ENCODE measurements at regions not wholly inside any gene's neighbourhood (a gene's known extent, or its start where the extent isn't known, plus 50 kb on each side); places are given as distances from the start of the nearest gene placed in this dataset.

GRCh38 chr16:48916566-48916965, 306.6 kb upstream of the N4BP1 start:
- no peaks in the 10 kb centered on the region for H3K4me1 Mint-ChIP-seq
- POLR2A ChIA-PET: no interaction called here
- Histone ChIP-seq H4K20me1 (ENCODE audit: control insufficient read depth, insufficient read depth, low read length, poor library complexity, severe bottlenecking) (no peaks in the 10 kb centered on the region), H3K27me3 (replicated peaks in 1 of 4; ENCODE audit: control extremely low read depth in 1 of 4, control insufficient read depth in 3 of 4, insufficient read depth in 4 of 4, low read length in 3 of 4) (no peaks in the 10 kb centered on the region), H3K36me3 (replicated peaks in 1 of 2; ENCODE audit: control extremely low read depth in 1 of 2, control insufficient read depth in 1 of 2, extremely low read depth in 1 of 2, insufficient read depth in 2 of 2, low read length in 1 of 2) (no peaks in the 10 kb centered on the region), H3K4me3 (ENCODE audit: control extremely low read depth in 1 of 5, extremely low read depth in 1 of 5, insufficient read depth in 1 of 5, low read depth in 2 of 5, low read length in 4 of 5) (no peak overlapping the region), H2AFZ (ENCODE audit: insufficient read depth, low read depth, low read length, poor library complexity, severe bottlenecking) (no peak overlapping the region), H3K4me1 (ENCODE audit: control insufficient read depth in 2 of 2, insufficient read depth in 2 of 2, low read length in 2 of 2) (no peaks in the 10 kb centered on the region), H3K9ac (ENCODE audit: low read length) (no peak overlapping the region), H3K4me2 (replicated peaks; ENCODE audit: low read depth, low read length, poor library complexity, severe bottlenecking) (no peak overlapping the region), H3K27ac (ENCODE audit: low read length in 2 of 2) (no peak overlapping the region), H3K9me3 (ENCODE audit: control extremely low read depth in 1 of 3, control insufficient read depth in 2 of 3, insufficient read depth in 1 of 3, low read length in 2 of 3) (peaks cover 0 to 3% (median 0%) of the 10 kb centered on the region in 3 donors), H3K79me2 (ENCODE audit: control insufficient read depth, insufficient read depth, low read length) (no peaks in the 10 kb centered on the region)
- TF ChIP-seq CTCF (IDR thresholded peaks at IDR 0.05) (no peak), EZH2 (IDR thresholded peaks at IDR 0.05; ENCODE audit: borderline replicate concordance, insufficient read depth, low read depth, low read length, poor library complexity, severe bottlenecking) (no peak)
- no peaks in the 10 kb centered on the region for H3K27me3 Mint-ChIP-seq
- DNase-seq: no peak
- CTCF ChIA-PET: no interaction called here
- no peak overlapping the region for H3K27ac Mint-ChIP-seq
- H3K4me3 Mint-ChIP-seq: no peak overlapping the region
- intact Hi-C loops (cut with micrococcal nuclease): no loop called here
- ATAC-seq (ENCODE audit: low read depth): no peak
- peaks cover 2% of the 10 kb centered on the region for H3K9me3 Mint-ChIP-seq (ENCODE audit: insufficient read depth)
- 60% methylated on average over 1 of the region's 1 CpG for WGBS (ENCODE audit: insufficient coverage)

GRCh38 chr16:48914070-48914469, 304.1 kb upstream of the N4BP1 start:
- ChIA-PET POLR2A (no interaction called here), CTCF (no interaction called here)
- DNase-seq (no peak), ATAC-seq (ENCODE audit: low read depth) (no peak)
- intact Hi-C loops (cut with micrococcal nuclease): no loop called here
- H3K9me3 ChIP-seq (ENCODE audit: control extremely low read depth in 1 of 3, control insufficient read depth in 2 of 3, insufficient read depth in 1 of 3, low read length in 2 of 3): peaks cover 0 to 4% (median 0%) of the 10 kb centered on the region in 3 donors
- no peaks in the 10 kb centered on the region for H3K27me3 Mint-ChIP-seq
- no peaks in the 10 kb centered on the region for H3K4me1 ChIP-seq (ENCODE audit: control insufficient read depth in 2 of 2, insufficient read depth in 2 of 2, low read length in 2 of 2)
- no peak overlapping the region for H3K4me3 Mint-ChIP-seq
- TF ChIP-seq CTCF (IDR thresholded peaks at IDR 0.05) (no peak), EZH2 (IDR thresholded peaks at IDR 0.05; ENCODE audit: borderline replicate concordance, insufficient read depth, low read depth, low read length, poor library complexity, severe bottlenecking) (no peak)
- H3K4me2 ChIP-seq (replicated peaks; ENCODE audit: low read depth, low read length, poor library complexity, severe bottlenecking): no peak overlapping the region
- no peaks in the 10 kb centered on the region for H4K20me1 ChIP-seq (ENCODE audit: control insufficient read depth, insufficient read depth, low read length, poor library complexity, severe bottlenecking)
- no peaks in the 10 kb centered on the region for H3K79me2 ChIP-seq (ENCODE audit: control insufficient read depth, insufficient read depth, low read length)
- H3K9ac ChIP-seq (ENCODE audit: low read length): no peak overlapping the region
- H3K9me3 Mint-ChIP-seq (ENCODE audit: insufficient read depth): peaks cover 2% of the 10 kb centered on the region
- no peaks in the 10 kb centered on the region for H3K27me3 ChIP-seq (replicated peaks in 1 of 4; ENCODE audit: control extremely low read depth in 1 of 4, control insufficient read depth in 3 of 4, insufficient read depth in 4 of 4, low read length in 3 of 4)
- H3K27ac ChIP-seq (ENCODE audit: low read length in 2 of 2): no peak overlapping the region
- no peak overlapping the region for H2AFZ ChIP-seq (ENCODE audit: insufficient read depth, low read depth, low read length, poor library complexity, severe bottlenecking)
- H3K36me3 ChIP-seq (replicated peaks in 1 of 2; ENCODE audit: control extremely low read depth in 1 of 2, control insufficient read depth in 1 of 2, extremely low read depth in 1 of 2, insufficient read depth in 2 of 2, low read length in 1 of 2): no peaks in the 10 kb centered on the region
- no peak overlapping the region for H3K27ac Mint-ChIP-seq
- no peaks in the 10 kb centered on the region for H3K4me1 Mint-ChIP-seq
- no CpG with 5 or more reads among the region's 3 CpGs for WGBS (ENCODE audit: insufficient coverage)
- H3K4me3 ChIP-seq (ENCODE audit: control extremely low read depth in 1 of 5, extremely low read depth in 1 of 5, insufficient read depth in 1 of 5, low read depth in 2 of 5, low read length in 4 of 5): no peak overlapping the region

Data from B cell (primary cell).